Transverse colon (tissue), 4 donors: ENCODE measurements at regions not wholly inside any gene's neighbourhood (a gene's known extent, or its start where the extent isn't known, plus 50 kb on each side); places are given as distances from the start of the nearest gene placed in this dataset.

Experiments used
- DNase-seq: peaks from one replicate; pipeline ENCODE4 v3.0.0-alpha.2; 2019
- H3K27ac ChIP-seq, 4 donors: fragments of 200-600 bp; sonication (generic); 2 replicates each; pipeline ENCODE4 v1.5.1; 2016 to 2018; ENCODE audit warnings: inconsistent platforms in 4 of 4
- H3K27me3 ChIP-seq: fragments of 200-600 bp; sonication (generic); 2 replicates; pipeline ENCODE4 v1.5.1; 2017; ENCODE audit warnings: inconsistent platforms
- H3K36me3 ChIP-seq, 4 donors: fragments of 200-600 bp; sonication (generic); 2 replicates each; pipeline ENCODE4 v1.5.1; 2017 to 2019; ENCODE audit warnings: inconsistent platforms in 4 of 4
- H3K4me1 ChIP-seq, 4 donors: fragments of 200-600 bp; sonication (generic); 2 replicates each; pipeline ENCODE4 v1.5.1; 2017 to 2020; ENCODE audit warnings: inconsistent platforms in 4 of 4
- H3K4me3 ChIP-seq, 4 donors: fragments of 200-600 bp; sonication (generic); 1 replicate in 1 of 4; 2 replicates in 3 of 4; pipeline versions ENCODE4 v1.5.1 to v1.6.1; 2017 to 2019; ENCODE audit warnings: inconsistent platforms in 4 of 4
- H3K9me3 ChIP-seq, 2 donors: fragments of 200-600 bp; sonication (generic); 2 replicates each; pipeline ENCODE4 v1.5.1; 2017 to 2019; ENCODE audit warnings: inconsistent platforms in 2 of 2
- EP300 ChIP-seq: sonication (generic); formaldehyde crosslinking; IDR thresholded peaks from one replicate; pipeline ENCODE4 v1.6.1; 2017; ENCODE audit warnings: antibody characterized with exemption, low read depth
- POLR2A ChIP-seq: fragments of 450-650 bp; IDR thresholded peaks from one replicate; pipeline ENCODE4 v1.6.1; 2016; ENCODE audit warnings: antibody characterized with exemption, mild to moderate bottlenecking, moderate library complexity
- POLR2AphosphoS5 ChIP-seq, 3 donors: sonication (generic); formaldehyde crosslinking; IDR thresholded peaks; one replicate each; pipeline ENCODE4 v1.6.1; 2016; ENCODE audit warnings: antibody characterized with exemption in 3 of 3
- WGBS, 2 donors: methylation state at CpG; one replicate each; pipeline ENCODE4 v1.1.5; 2018; ENCODE audit warnings: low coverage in 1 of 2; 5-methylcytosine and 5-hydroxymethylcytosine counted together
- in situ Hi-C, 4 donors: fragments of 200-750 bp; cut with MboI; loops; one replicate each; pipeline versions ENCODE4 v1.15.0 to v1.15.1; 2017; ENCODE audit warnings: low sequenced_read_pairs in 3 of 4, low pct_ligation_motif_present in 1 of 4, low pct_unique_long_range_greater_than_20kb in 1 of 4
- intact Hi-C: fragments of 100-400 bp; cut with DNase I; formaldehyde crosslinking; loops from one replicate; pipeline ENCODE4 v1.15.1; 2023; ENCODE audit warnings: low total_unique reads
- TF ChIP-seq, protein P1 (sequence below), 5 experiments: fragments of 200-600 bp in 3 of 5; fragments of 450-650 bp in 2 of 5; sonication (generic) in 3 of 5; IDR thresholded peaks; 1 replicate in 2 of 5; 2 replicates in 3 of 5; pipeline ENCODE4 v1.5.1; 2016 to 2017; ENCODE audit warnings: antibody characterized with exemption in 5 of 5, inconsistent platforms in 3 of 5, mild to moderate bottlenecking in 2 of 5, moderate library complexity in 1 of 5

DNA sequence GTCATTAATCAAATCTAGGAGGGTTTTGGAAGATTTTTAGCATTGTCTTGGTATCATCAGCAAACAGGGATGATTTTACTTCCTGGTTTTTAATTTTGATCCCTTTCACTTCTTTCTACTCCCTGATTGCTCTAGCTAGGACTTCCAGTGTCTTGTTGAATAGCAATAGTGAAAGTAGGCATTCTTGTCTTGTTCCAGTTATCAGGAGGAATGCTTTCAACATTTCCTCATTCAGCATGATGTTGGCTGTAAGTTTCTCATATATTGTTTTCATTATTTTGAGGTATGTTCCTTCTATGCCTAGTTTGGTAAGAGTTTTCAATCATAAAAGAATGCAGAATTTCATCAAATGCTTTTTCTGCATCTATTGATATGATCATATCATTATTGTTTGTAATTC, 244.2 kb upstream of the CLEC14A start:
- Histone ChIP-seq H3K9me3 (no peaks in the 10 kb centered on the region), H3K36me3 (no peaks in the 10 kb centered on the region), H3K27ac (no peak overlapping the region), H3K4me1 (no peaks in the 10 kb centered on the region), H3K4me3 (no peak overlapping the region), H3K27me3 (no peaks in the 10 kb centered on the region)
- intact Hi-C loops (no loop called here), in situ Hi-C loops (no loop called here)
- no peak for DNase-seq
- TF ChIP-seq, protein P1, sequence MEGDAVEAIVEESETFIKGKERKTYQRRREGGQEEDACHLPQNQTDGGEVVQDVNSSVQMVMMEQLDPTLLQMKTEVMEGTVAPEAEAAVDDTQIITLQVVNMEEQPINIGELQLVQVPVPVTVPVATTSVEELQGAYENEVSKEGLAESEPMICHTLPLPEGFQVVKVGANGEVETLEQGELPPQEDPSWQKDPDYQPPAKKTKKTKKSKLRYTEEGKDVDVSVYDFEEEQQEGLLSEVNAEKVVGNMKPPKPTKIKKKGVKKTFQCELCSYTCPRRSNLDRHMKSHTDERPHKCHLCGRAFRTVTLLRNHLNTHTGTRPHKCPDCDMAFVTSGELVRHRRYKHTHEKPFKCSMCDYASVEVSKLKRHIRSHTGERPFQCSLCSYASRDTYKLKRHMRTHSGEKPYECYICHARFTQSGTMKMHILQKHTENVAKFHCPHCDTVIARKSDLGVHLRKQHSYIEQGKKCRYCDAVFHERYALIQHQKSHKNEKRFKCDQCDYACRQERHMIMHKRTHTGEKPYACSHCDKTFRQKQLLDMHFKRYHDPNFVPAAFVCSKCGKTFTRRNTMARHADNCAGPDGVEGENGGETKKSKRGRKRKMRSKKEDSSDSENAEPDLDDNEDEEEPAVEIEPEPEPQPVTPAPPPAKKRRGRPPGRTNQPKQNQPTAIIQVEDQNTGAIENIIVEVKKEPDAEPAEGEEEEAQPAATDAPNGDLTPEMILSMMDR (IDR thresholded peaks at IDR 0.05), result no peak
- TF ChIP-seq POLR2A (no peak), POLR2AphosphoS5 (IDR thresholded peaks at IDR 0.05) (no peak), EP300 (no peak)

DNA sequence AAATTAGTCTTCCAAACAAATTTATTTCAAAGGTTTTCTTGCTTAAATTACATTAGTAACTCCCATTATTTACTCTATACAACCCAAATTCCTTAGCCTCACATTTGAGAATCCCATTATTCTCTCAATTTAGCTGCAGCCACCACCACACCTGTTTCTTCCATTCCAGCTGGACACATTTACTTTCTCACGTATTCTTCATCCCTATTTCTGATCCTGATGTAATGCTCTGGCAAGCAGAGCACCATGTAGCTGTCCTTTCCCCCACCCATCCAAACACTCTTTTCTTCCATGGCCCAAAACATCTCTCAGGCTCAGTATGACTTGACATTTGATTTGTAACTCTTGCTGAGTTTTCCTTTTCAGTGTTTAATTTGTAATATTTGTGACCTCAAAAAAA, 240.2 kb upstream of the CLEC14A start:
- DNase-seq, result no peak
- Histone ChIP-seq H3K36me3 (no peaks in the 10 kb centered on the region), H3K4me3 (no peak overlapping the region), H3K9me3 (peaks cover 0 to 7% of the 10 kb centered on the region in 2 donors), H3K27ac (no peak overlapping the region), H3K27me3 (no peaks in the 10 kb centered on the region), H3K4me1 (no peaks in the 10 kb centered on the region)
- no peak for TF ChIP-seq POLR2A
- no peak for TF ChIP-seq POLR2AphosphoS5 (IDR thresholded peaks at IDR 0.05)
- TF ChIP-seq, protein P1 (IDR thresholded peaks at IDR 0.05), result no peak
- no peak for TF ChIP-seq EP300
- 50 to 67% methylated on average over 1 of the region's 1 CpG for WGBS, 2 donors
- intact Hi-C loops, result no loop called here
- in situ Hi-C loops, result no loop called here

DNA sequence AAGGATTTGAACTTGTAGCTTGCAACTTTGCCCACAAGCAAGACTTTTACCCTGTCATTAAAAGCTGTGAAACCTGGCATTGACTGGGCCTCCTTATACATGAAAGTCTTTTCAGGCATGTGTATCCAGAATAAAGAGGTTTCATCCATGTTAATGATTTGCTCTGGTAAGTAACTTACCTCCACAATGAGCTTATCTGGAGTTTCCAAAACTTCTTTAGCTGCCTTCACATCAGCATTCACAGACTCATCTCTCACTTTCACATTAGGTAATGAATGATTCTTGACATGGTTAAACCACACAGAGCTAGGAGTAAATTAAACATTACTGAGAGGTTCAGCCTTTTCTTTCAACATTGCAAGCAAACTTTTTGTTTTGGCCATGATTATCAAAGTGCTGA, 234.4 kb upstream of the CLEC14A start:
- no peaks in the 10 kb centered on the region for H3K4me1 ChIP-seq
- in situ Hi-C loops (no loop called here), intact Hi-C loops (no loop called here)
- H3K27ac ChIP-seq, result no peak overlapping the region
- DNase-seq, result no peak
- H3K9me3 ChIP-seq, result peaks cover 0 to 7% of the 10 kb centered on the region in 2 donors
- H3K36me3 ChIP-seq, result no peaks in the 10 kb centered on the region
- TF ChIP-seq POLR2A (no peak), POLR2AphosphoS5 (IDR thresholded peaks at IDR 0.05) (no peak), EP300 (no peak)
- TF ChIP-seq, protein P1 (IDR thresholded peaks at IDR 0.05), result no peak
- H3K4me3 ChIP-seq, result no peak overlapping the region
- no peaks in the 10 kb centered on the region for H3K27me3 ChIP-seq

DNA sequence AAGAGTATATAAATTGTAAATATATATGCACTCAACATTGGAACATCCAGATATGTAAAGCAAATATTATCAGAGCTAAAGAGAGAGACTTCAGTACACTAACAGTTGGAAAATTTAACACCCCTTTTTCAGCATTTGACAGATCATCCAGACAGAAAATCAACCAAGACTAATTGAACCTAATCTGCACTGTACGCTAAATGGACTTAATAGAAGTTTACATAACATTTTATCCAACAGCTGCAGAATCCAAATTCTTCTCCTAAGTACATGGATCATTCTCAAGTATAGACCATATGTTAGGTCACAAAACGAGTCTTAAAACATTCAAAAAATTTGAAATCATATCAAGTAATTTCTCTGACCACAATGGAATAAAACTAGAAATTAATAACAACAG, 229.1 kb upstream of the CLEC14A start:
- Histone ChIP-seq H3K36me3 (no peaks in the 10 kb centered on the region), H3K27me3 (no peaks in the 10 kb centered on the region), H3K4me3 (no peak overlapping the region), H3K9me3 (no peaks in the 10 kb centered on the region), H3K4me1 (no peaks in the 10 kb centered on the region), H3K27ac (no peak overlapping the region)
- in situ Hi-C loops, result no loop called here
- TF ChIP-seq, protein P1 (IDR thresholded peaks at IDR 0.05), result no peak
- TF ChIP-seq POLR2A (no peak), EP300 (no peak)
- intact Hi-C loops, result no loop called here
- 69% methylated on average over 2 of the region's 2 CpGs for WGBS, 2 donors
- no peak for DNase-seq
